ENCODE measurements at regions not wholly inside any gene's neighbourhood (a gene's known extent, or its start where the extent isn't known, plus 50 kb on each side); places are given as distances from the start of the nearest gene placed in this dataset.

DNA sequence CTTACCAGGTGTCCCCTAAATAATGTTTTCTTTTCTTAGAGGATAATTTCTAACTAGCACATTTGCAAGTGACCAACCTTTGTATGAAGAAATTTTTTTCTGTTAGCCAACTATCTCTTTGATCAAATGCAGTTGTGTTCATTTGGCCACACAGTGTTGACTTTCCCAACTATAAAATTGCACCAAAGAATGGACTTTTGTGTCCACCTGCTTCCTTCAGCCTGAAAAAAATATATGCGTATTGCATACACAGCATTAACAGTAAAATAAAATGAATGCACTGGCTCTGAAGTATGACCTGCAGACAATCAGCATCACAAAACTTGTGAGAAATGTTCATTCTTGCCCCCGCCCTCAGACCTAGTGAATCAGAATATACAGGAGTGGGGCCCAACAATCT lies 342.0 kb downstream of the SEC23A start:
- DNase-seq: no peak
- Histone ChIP-seq H3K4me3 (no peak overlapping the region), H3K9me3 (no peaks in the 10 kb centered on the region), H3K27me3 (no peaks in the 10 kb centered on the region), H3K36me3 (no peaks in the 10 kb centered on the region)

GRCh38 chr14:38758661-38759060 lies 344.4 kb downstream of the SEC23A start:
- no peaks in the 10 kb centered on the region for H3K27me3 ChIP-seq
- H3K4me3 ChIP-seq: no peak overlapping the region
- no peaks in the 10 kb centered on the region for H3K36me3 ChIP-seq
- no peaks in the 10 kb centered on the region for H3K9me3 ChIP-seq
- no peak for DNase-seq

- DNase-seq: no peak
- Histone ChIP-seq H3K4me3 (no peak overlapping the region), H3K27me3 (no peaks in the 10 kb centered on the region), H3K9me3 (no peaks in the 10 kb centered on the region), H3K36me3 (no peaks in the 10 kb centered on the region)
Observed at GRCh38 chr14:38755036-38755435, 348.0 kb downstream of the SEC23A start.

GRCh38 chr14:38752750-38753149 lies 350.3 kb downstream of the SEC23A start:
- no peak for DNase-seq
- H3K4me3 ChIP-seq: no peak overlapping the region
- H3K9me3 ChIP-seq: no peaks in the 10 kb centered on the region
- H3K27me3 ChIP-seq: no peaks in the 10 kb centered on the region
- H3K36me3 ChIP-seq: no peaks in the 10 kb centered on the region

- H3K9me3 ChIP-seq: no peaks in the 10 kb centered on the region
- no peak for DNase-seq
- no peaks in the 10 kb centered on the region for H3K27me3 ChIP-seq
- H3K4me3 ChIP-seq: no peak overlapping the region
- no peaks in the 10 kb centered on the region for H3K36me3 ChIP-seq
Observed at GRCh38 chr14:38752341-38752740, 350.7 kb downstream of the SEC23A start.

DNA sequence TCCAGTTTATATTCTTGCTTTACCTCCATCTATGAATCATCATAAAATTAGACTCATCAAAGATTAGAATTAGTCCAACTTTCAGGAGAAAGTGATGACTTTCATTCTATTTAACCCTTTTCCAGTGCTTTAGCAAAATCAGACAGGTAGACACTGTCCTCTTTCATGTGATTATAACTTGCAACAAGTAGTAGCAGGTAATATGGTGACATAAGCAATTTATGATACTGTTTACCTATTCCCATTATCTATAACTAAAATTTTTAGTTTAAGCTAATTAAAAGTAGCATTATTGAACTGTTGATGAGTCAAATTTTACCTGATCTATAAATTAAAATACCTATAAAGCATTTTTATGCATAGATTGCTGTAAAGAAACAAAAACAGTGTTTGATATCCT lies 351.6 kb downstream of the SEC23A start:
- H3K36me3 ChIP-seq: no peaks in the 10 kb centered on the region
- DNase-seq: no peak
- H3K9me3 ChIP-seq: no peaks in the 10 kb centered on the region
- no peaks in the 10 kb centered on the region for H3K27me3 ChIP-seq
- H3K4me3 ChIP-seq: no peak overlapping the region

GRCh38 chr14:38749936-38750335 lies 353.1 kb downstream of the SEC23A start:
- H3K27me3 ChIP-seq: no peaks in the 10 kb centered on the region
- no peaks in the 10 kb centered on the region for H3K36me3 ChIP-seq
- no peak overlapping the region for H3K4me3 ChIP-seq
- no peak for DNase-seq
- H3K9me3 ChIP-seq: no peaks in the 10 kb centered on the region

GRCh38 chr14:38745861-38746260 lies 357.2 kb downstream of the SEC23A start:
- H3K9me3 ChIP-seq: no peaks in the 10 kb centered on the region
- DNase-seq: no peak
- no peaks in the 10 kb centered on the region for H3K27me3 ChIP-seq
- no peaks in the 10 kb centered on the region for H3K36me3 ChIP-seq
- no peak overlapping the region for H3K4me3 ChIP-seq

GRCh38 chr14:38743966-38744584 lies 359.0 kb downstream of the SEC23A start:
- no peak for DNase-seq
- H3K36me3 ChIP-seq: no peaks in the 10 kb centered on the region
- H3K9me3 ChIP-seq: no peaks in the 10 kb centered on the region
- no peaks in the 10 kb centered on the region for H3K27me3 ChIP-seq
- H3K4me3 ChIP-seq: no peak overlapping the region

DNA sequence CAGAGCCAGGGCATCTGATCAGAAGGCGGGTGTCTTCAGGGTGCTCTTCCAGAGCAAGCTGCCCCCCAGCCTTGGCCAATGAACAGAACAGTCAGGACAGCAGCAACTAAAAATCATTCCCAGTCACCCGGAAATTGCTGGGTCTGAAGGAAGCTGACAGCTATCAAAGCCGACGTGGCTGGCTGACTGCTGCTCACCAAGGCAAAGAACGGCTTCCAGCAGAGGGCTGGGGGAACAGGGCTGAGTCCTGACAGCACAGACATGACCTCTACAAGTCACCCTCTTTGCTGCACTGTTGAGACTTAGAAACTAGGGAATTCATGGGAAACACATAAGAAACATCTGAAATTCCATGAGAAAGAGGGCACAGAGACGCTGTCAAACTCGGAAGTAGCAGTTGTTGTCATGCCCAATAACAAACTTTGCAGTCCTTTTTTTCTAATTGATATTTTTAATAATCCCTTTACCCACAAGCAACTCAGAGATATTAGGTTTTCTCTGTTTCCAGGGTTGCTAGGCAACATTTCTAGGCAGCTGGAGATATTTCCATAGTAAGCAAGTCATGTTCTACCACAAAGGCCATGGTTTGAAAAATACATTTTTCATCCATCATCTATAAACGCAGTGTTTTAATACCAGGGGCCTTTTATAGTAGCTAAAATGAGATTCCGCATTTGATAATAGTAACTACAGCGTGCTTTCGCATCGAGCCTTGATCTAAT lies 365.2 kb downstream of the SEC23A start:
- Histone ChIP-seq H3K36me3 (no peaks in the 10 kb centered on the region), H3K4me3 (no peak overlapping the region), H3K27me3 (no peaks in the 10 kb centered on the region), H3K9me3 (no peaks in the 10 kb centered on the region)
- DNase-seq: no peak

- Histone ChIP-seq H3K27me3 (no peaks in the 10 kb centered on the region), H3K36me3 (no peaks in the 10 kb centered on the region), H3K9me3 (no peaks in the 10 kb centered on the region), H3K4me3 (no peak overlapping the region)
- DNase-seq: no peak
Observed at GRCh38 chr14:38735005-38735404, 368.0 kb downstream of the SEC23A start.

DNA sequence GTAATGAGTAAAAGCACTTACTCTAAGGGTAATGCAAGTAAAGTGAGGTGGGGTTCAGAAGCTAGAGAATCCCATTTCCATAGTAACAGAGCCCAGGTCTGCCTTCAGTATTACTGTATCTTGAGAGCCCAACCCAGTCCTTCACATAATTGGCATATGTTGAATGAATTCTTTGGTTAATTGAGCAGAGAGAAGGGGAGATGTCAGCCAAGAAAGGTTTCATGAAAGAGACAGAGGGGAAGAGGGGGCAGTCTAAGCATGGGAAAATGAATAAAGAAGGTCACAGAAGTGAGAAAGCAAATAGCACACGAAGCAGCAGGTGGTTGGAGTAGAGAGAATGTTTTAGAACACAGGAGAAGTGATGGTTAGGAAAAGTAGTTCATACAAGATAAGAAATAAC lies 371.1 kb downstream of the SEC23A start:
- no peak for DNase-seq

GRCh38 chr14:38730420-38730819 lies 372.6 kb downstream of the SEC23A start:
- H3K9me3 ChIP-seq: no peaks in the 10 kb centered on the region
- no peak overlapping the region for H3K4me3 ChIP-seq
- H3K27me3 ChIP-seq: no peaks in the 10 kb centered on the region
- no peaks in the 10 kb centered on the region for H3K36me3 ChIP-seq
- no peak for DNase-seq

More for the DNA sequence above, 371.1 kb downstream of the SEC23A start:
- Histone ChIP-seq H3K9me3 (no peaks in the 10 kb centered on the region), H3K27me3 (no peaks in the 10 kb centered on the region), H3K36me3 (no peaks in the 10 kb centered on the region), H3K4me3 (no peak overlapping the region)

DNA sequence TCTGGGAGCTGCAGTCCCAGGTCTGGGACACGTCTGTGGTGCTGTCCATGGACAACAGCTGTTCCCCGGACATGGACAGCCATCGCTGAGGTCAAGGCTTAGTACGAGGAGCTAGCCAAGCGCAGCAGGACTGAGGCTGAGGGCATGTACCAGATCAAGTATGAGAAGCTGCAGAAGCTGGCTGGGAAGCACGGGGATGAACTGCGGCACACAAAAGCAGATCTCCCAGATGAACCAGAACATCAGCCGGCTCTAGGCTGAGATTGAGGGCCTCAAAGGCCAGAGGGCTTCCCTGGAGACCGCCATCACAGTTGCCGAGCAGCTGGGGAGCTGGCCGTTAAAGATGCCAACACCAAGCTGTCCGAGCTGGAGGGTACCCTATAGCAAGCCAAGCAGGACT lies 375.3 kb downstream of the SEC23A start:
- Histone ChIP-seq H3K9me3 (no peaks in the 10 kb centered on the region), H3K4me3 (no peak overlapping the region), H3K36me3 (no peaks in the 10 kb centered on the region), H3K27me3 (no peaks in the 10 kb centered on the region)
- no peak for DNase-seq

GRCh38 chr14:38724621-38725020 lies 378.4 kb downstream of the SEC23A start:
- Histone ChIP-seq H3K36me3 (no peaks in the 10 kb centered on the region), H3K9me3 (no peaks in the 10 kb centered on the region), H3K4me3 (no peak overlapping the region), H3K27me3 (no peaks in the 10 kb centered on the region)
- DNase-seq: no peak

GRCh38 chr14:38723959-38724358 lies 379.1 kb downstream of the SEC23A start:
- Histone ChIP-seq H3K27me3 (no peaks in the 10 kb centered on the region), H3K36me3 (no peaks in the 10 kb centered on the region), H3K4me3 (no peak overlapping the region), H3K9me3 (no peaks in the 10 kb centered on the region)
- no peak for DNase-seq

GRCh38 chr14:38723277-38723676 lies 379.8 kb downstream of the SEC23A start:
- H3K36me3 ChIP-seq: no peaks in the 10 kb centered on the region
- H3K4me3 ChIP-seq: no peak overlapping the region
- no peaks in the 10 kb centered on the region for H3K9me3 ChIP-seq
- no peak for DNase-seq
- no peaks in the 10 kb centered on the region for H3K27me3 ChIP-seq

- H3K4me3 ChIP-seq: no peak overlapping the region
- DNase-seq: peak; percentile 4
- no peaks in the 10 kb centered on the region for H3K36me3 ChIP-seq
- no peaks in the 10 kb centered on the region for H3K27me3 ChIP-seq
- no peaks in the 10 kb centered on the region for H3K9me3 ChIP-seq
Observed at GRCh38 chr14:38721822-38722431, 381.1 kb downstream of the SEC23A start.
